GM23338 (cell line): ENCODE measurements at regions not wholly inside any gene's neighbourhood (a gene's known extent, or its start where the extent isn't known, plus 50 kb on each side); places are given as distances from the start of the nearest gene placed in this dataset.

Experiments
- ATAC-seq: fragments of 200-7000 bp; cut with Tn5 transposase; 3 replicates; pipeline ENCODE4 v1.9.1; 2020
- DNase-seq: peaks from one replicate; pipeline ENCODE4 v3.0.0-alpha.2; 2015; ENCODE audit warnings: low spot score
- H2AFZ ChIP-seq: fragments of 200-600 bp; sonication (generic); 2 replicates; pipeline ENCODE4 v1.8.0; 2016; ENCODE audit warnings: antibody characterized with exemption, mild to moderate bottlenecking, moderate library complexity
- H3F3A ChIP-seq: fragments of 200-600 bp; sonication (generic); replicated peaks from 2 replicates; pipeline ENCODE4 v1.8.0; 2017; ENCODE audit warnings: antibody characterized with exemption, mixed run types, low read depth
- H3K27ac ChIP-seq: fragments of 200-600 bp; sonication (generic); 2 replicates; pipeline ENCODE4 v1.6.1; 2016; ENCODE audit warnings: low read depth
- H3K27me3 ChIP-seq: fragments of 200-600 bp; sonication (generic); 2 replicates; pipeline ENCODE4 v1.8.0; 2016; ENCODE audit warnings: mild to moderate bottlenecking, mixed run types, moderate library complexity; ENCODE audit not compliant: insufficient read depth
- H3K36me3 ChIP-seq: fragments of 200-600 bp; sonication (generic); 2 replicates; pipeline ENCODE4 v1.8.0; 2016; ENCODE audit warnings: mild to moderate bottlenecking; ENCODE audit not compliant: insufficient read depth
- H3K4me1 ChIP-seq: fragments of 200-600 bp; sonication (generic); 2 replicates; pipeline ENCODE4 v1.8.0; 2016; ENCODE audit warnings: mild to moderate bottlenecking, moderate library complexity; ENCODE audit not compliant: insufficient read depth
- H3K4me2 ChIP-seq: fragments of 200-600 bp; sonication (generic); 2 replicates; pipeline ENCODE4 v1.7.1; 2017; ENCODE audit warnings: mixed run types
- H3K4me3 ChIP-seq: fragments of 200-600 bp; sonication (generic); 2 replicates; pipeline ENCODE4 v1.6.1; 2016; ENCODE audit warnings: mixed run types
- H3K79me2 ChIP-seq: fragments of 200-600 bp; sonication (generic); replicated peaks from 2 replicates; pipeline ENCODE4 v1.8.0; 2017; ENCODE audit warnings: mild to moderate bottlenecking; ENCODE audit not compliant: insufficient read depth
- H3K9me2 ChIP-seq: fragments of 200-600 bp; sonication (generic); 2 replicates; pipeline ENCODE4 v1.8.0; 2017; ENCODE audit not compliant: insufficient read depth
- H4K20me1 ChIP-seq: fragments of 200-600 bp; sonication (generic); replicated peaks from 2 replicates; pipeline ENCODE4 v1.8.0; 2017; ENCODE audit warnings: mild to moderate bottlenecking; ENCODE audit not compliant: insufficient read depth
- H3K27ac Mint-ChIP-seq: 2 replicates; pipeline ENCODE4 v1.8.0; 2020; ENCODE audit warnings: inconsistent platforms, mild to moderate bottlenecking, moderate library complexity, mixed read lengths
- H3K27me3 Mint-ChIP-seq: 3 replicates; pipeline ENCODE4 v1.8.0; 2022; ENCODE audit warnings: low read depth, mild to moderate bottlenecking, moderate library complexity, mixed read lengths, inconsistent platforms; ENCODE audit not compliant: insufficient read depth, poor library complexity
- H3K36me3 Mint-ChIP-seq: 3 replicates; pipeline ENCODE4 v1.8.0; 2021; ENCODE audit warnings: low read depth, mild to moderate bottlenecking, inconsistent platforms, moderate library complexity, mixed read lengths
- H3K4me1 Mint-ChIP-seq: 3 replicates; pipeline ENCODE4 v1.8.0; 2020; ENCODE audit warnings: mild to moderate bottlenecking, inconsistent platforms, mixed read lengths
- H3K4me3 Mint-ChIP-seq: 3 replicates; pipeline ENCODE4 v1.8.0; 2021; ENCODE audit warnings: moderate library complexity, mild to moderate bottlenecking, inconsistent platforms, mixed read lengths
- H3K9me3 Mint-ChIP-seq: 3 replicates; pipeline ENCODE4 v1.8.0; 2020; ENCODE audit warnings: moderate library complexity, mild to moderate bottlenecking, inconsistent platforms, mixed read lengths
- CREB1 ChIP-seq: fragments of 250-450 bp; sonication (Bioruptor Pico); IDR thresholded peaks from 2 replicates; pipeline ENCODE4 v1.5.0; 2020; ENCODE audit warnings: low read depth, mild to moderate bottlenecking, moderate library complexity
- EZH2 ChIP-seq: fragments of 200-600 bp; sonication (generic); IDR thresholded peaks from one replicate; pipeline ENCODE4 v1.8.0; 2017; ENCODE audit warnings: antibody characterized with exemption, mild to moderate bottlenecking, low read depth; ENCODE audit not compliant: unreplicated experiment
- EZH2phosphoT487 ChIP-seq: fragments of 200-600 bp; sonication (generic); IDR thresholded peaks from one replicate; pipeline ENCODE4 v1.8.1; 2018; ENCODE audit warnings: antibody characterized with exemption; ENCODE audit not compliant: unreplicated experiment
- JUNB ChIP-seq: IDR thresholded peaks from one replicate; pipeline ENCODE4 v1.6.1; 2016; ENCODE audit warnings: antibody characterized with exemption; ENCODE audit not compliant: unreplicated experiment
- NANOG ChIP-seq: IDR thresholded peaks from 2 replicates; pipeline ENCODE4 v1.6.1; 2016; ENCODE audit warnings: antibody characterized with exemption, borderline replicate concordance
- POLR2AphosphoS5 ChIP-seq: IDR thresholded peaks from 2 replicates; pipeline ENCODE4 v1.6.1; 2016; ENCODE audit warnings: antibody characterized with exemption, low read depth
- STAT1 ChIP-seq: IDR thresholded peaks from one replicate; pipeline ENCODE4 v1.6.1; 2016; ENCODE audit warnings: antibody characterized with exemption; ENCODE audit not compliant: unreplicated experiment
- TF ChIP-seq, protein P1 (sequence below): IDR thresholded peaks from one replicate; pipeline ENCODE4 v1.6.1; 2018; ENCODE audit warnings: antibody characterized with exemption; ENCODE audit not compliant: unreplicated experiment
- TF ChIP-seq, protein P2 (sequence below): fragments of 250-450 bp; sonication (Bioruptor Pico); IDR thresholded peaks from 2 replicates; pipeline ENCODE4 v1.5.0; 2020; ENCODE audit warnings: mild to moderate bottlenecking, moderate library complexity

DNA sequence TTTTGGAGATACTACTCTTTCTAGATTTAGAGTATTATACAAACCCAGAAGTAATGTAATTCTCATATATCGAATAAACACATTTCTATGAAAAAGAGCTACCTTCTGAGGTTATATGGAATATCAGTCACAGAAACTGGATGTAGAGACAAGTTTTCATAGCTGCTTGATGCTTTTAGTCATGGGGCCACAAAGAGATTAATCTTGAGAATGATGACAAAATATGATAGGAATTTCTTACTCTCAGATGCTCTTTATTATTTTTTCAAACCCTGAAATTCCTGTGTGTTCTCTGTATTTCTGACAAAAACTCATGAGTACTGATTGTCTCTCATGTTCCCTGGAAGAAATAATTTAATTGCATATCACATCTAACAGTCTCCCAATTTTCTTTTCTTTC lies 662.5 kb downstream of the RAPGEF2 start:
- Mint-ChIP-seq H3K9me3 (peaks cover 2% of the 10 kb centered on the region; the same call in 2 of the 3 replicates), H3K27me3 (peaks cover 2% of the 10 kb centered on the region), H3K27ac (no peak overlapping the region), H3K4me1 (no peaks in the 10 kb centered on the region), H3K36me3 (no peaks in the 10 kb centered on the region), H3K4me3 (no peak overlapping the region)
- Histone ChIP-seq H3K27ac (no peak overlapping the region), H3K79me2 (no peaks in the 10 kb centered on the region), H3K9me2 (no peaks in the 10 kb centered on the region), H3K27me3 (no peaks in the 10 kb centered on the region), H3K4me2 (no peak overlapping the region), H3K4me3 (no peak overlapping the region), H3K4me1 (no peaks in the 10 kb centered on the region), H2AFZ (no peak overlapping the region), H3K36me3 (0 out of 2 replicates have a peak, but pooled peaks cover 6% of the 10 kb centered on the region), H4K20me1 (no peaks in the 10 kb centered on the region), H3F3A (no peaks in the 10 kb centered on the region)
- no peak for ATAC-seq
- DNase-seq = no peak
- TF ChIP-seq NANOG (no peak), STAT1 (no peak), POLR2AphosphoS5 (no peak), JUNB (no peak), EZH2 (no peak), EZH2phosphoT487 (no peak), CREB1 (CRISPR knock-in tag) (no peak)
- TF ChIP-seq, protein P1, sequence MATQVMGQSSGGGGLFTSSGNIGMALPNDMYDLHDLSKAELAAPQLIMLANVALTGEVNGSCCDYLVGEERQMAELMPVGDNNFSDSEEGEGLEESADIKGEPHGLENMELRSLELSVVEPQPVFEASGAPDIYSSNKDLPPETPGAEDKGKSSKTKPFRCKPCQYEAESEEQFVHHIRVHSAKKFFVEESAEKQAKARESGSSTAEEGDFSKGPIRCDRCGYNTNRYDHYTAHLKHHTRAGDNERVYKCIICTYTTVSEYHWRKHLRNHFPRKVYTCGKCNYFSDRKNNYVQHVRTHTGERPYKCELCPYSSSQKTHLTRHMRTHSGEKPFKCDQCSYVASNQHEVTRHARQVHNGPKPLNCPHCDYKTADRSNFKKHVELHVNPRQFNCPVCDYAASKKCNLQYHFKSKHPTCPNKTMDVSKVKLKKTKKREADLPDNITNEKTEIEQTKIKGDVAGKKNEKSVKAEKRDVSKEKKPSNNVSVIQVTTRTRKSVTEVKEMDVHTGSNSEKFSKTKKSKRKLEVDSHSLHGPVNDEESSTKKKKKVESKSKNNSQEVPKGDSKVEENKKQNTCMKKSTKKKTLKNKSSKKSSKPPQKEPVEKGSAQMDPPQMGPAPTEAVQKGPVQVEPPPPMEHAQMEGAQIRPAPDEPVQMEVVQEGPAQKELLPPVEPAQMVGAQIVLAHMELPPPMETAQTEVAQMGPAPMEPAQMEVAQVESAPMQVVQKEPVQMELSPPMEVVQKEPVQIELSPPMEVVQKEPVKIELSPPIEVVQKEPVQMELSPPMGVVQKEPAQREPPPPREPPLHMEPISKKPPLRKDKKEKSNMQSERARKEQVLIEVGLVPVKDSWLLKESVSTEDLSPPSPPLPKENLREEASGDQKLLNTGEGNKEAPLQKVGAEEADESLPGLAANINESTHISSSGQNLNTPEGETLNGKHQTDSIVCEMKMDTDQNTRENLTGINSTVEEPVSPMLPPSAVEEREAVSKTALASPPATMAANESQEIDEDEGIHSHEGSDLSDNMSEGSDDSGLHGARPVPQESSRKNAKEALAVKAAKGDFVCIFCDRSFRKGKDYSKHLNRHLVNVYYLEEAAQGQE = no peak
- TF ChIP-seq, protein P2, sequence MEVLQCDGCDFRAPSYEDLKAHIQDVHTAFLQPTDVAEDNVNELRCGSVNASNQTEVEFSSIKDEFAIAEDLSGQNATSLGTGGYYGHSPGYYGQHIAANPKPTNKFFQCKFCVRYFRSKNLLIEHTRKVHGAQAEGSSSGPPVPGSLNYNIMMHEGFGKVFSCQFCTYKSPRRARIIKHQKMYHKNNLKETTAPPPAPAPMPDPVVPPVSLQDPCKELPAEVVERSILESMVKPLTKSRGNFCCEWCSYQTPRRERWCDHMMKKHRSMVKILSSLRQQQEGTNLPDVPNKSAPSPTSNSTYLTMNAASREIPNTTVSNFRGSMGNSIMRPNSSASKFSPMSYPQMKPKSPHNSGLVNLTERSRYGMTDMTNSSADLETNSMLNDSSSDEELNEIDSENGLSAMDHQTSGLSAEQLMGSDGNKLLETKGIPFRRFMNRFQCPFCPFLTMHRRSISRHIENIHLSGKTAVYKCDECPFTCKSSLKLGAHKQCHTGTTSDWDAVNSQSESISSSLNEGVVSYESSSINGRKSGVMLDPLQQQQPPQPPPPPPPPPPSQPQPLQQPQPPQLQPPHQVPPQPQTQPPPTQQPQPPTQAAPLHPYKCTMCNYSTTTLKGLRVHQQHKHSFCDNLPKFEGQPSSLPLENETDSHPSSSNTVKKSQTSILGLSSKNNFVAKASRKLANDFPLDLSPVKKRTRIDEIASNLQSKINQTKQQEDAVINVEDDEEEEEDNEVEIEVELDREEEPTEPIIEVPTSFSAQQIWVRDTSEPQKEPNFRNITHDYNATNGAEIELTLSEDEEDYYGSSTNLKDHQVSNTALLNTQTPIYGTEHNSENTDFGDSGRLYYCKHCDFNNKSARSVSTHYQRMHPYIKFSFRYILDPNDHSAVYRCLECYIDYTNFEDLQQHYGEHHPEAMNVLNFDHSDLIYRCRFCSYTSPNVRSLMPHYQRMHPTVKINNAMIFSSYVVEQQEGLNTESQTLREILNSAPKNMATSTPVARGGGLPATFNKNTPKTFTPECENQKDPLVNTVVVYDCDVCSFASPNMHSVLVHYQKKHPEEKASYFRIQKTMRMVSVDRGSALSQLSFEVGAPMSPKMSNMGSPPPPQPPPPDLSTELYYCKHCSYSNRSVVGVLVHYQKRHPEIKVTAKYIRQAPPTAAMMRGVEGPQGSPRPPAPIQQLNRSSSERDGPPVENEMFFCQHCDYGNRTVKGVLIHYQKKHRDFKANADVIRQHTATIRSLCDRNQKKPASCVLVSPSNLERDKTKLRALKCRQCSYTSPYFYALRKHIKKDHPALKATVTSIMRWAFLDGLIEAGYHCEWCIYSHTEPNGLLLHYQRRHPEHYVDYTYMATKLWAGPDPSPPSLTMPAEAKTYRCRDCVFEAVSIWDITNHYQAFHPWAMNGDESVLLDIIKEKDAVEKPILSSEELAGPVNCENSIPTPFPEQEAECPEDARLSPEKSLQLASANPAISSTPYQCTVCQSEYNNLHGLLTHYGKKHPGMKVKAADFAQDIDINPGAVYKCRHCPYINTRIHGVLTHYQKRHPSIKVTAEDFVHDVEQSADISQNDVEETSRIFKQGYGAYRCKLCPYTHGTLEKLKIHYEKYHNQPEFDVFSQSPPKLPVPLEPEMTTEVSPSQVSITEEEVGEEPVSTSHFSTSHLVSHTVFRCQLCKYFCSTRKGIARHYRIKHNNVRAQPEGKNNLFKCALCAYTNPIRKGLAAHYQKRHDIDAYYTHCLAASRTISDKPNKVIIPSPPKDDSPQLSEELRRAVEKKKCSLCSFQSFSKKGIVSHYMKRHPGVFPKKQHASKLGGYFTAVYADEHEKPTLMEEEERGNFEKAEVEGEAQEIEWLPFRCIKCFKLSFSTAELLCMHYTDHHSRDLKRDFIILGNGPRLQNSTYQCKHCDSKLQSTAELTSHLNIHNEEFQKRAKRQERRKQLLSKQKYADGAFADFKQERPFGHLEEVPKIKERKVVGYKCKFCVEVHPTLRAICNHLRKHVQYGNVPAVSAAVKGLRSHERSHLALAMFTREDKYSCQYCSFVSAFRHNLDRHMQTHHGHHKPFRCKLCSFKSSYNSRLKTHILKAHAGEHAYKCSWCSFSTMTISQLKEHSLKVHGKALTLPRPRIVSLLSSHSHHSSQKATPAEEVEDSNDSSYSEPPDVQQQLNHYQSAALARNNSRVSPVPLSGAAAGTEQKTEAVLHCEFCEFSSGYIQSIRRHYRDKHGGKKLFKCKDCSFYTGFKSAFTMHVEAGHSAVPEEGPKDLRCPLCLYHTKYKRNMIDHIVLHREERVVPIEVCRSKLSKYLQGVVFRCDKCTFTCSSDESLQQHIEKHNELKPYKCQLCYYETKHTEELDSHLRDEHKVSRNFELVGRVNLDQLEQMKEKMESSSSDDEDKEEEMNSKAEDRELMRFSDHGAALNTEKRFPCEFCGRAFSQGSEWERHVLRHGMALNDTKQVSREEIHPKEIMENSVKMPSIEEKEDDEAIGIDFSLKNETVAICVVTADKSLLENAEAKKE = no peak
